HG03045 (cell line): ENCODE measurements at regions not wholly inside any gene's neighbourhood (a gene's known extent, or its start where the extent isn't known, plus 50 kb on each side); places are given as distances from the start of the nearest gene placed in this dataset.

Experiments
- ATAC-seq: cut with Tn5 transposase; IDR thresholded peaks from one replicate; pipeline ENCODE4 v1.9.1; 2021; ENCODE audit warnings: mild to moderate bottlenecking, moderate library complexity; ENCODE audit not compliant: unreplicated experiment

DNA sequence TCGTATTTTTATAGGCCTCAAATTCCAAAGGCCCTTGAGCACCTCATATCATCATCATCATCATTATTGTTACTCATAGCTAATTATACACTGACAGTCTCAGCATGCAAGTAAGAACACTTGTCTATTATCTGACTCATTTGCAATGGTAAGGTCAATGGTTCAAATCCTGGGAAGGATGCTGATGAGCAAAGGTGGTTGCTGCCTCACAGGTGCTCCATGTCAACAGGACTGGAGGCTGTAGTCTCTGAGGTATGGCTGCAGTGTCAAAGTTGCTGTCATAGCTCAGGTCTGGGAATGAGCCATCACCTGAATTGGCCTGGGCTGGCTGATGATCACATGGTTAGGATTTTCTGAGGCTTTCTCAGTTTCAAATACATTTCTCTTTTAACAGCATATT, 379.3 kb downstream of the BCL11A start:
- ATAC-seq: no peak

DNA sequence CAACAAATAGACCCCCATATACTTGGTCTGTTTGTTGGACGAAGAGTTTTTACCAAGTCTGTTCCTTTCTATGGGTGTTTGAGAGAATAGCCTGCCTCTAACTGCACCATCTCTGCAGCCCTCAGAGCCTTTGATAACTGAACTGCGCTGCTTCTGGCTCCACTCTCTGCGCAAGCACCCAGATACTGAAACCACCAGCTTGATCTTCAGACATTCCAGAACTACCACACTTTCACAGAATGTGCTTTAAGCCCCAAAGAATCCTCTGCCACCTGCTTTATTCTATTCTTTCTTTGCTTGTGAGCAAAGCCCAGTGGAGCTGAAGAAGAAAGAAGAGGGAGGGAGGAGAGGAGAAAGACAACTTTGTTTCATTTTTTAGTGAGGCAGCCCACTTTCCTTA, 380.7 kb downstream of the BCL11A start:
- no peak for ATAC-seq

DNA sequence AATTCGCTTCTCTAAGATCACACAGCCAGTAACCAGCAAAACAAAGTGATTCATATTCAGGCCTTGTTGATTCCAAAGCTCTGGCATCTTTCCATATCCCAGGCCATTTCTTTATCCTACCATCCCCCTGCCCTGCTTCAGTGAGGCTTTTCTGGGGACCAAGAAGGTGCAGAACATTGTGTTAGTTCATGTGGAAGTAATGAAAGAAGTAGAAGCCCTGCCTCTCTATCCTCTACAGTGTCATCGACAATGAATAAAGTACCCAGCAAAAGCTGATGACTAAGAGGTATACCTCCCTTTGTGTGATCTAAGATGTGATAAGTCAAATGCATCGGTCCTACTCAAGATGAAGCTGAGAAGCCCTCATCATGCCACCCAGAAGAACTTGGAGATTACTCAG, 383.2 kb downstream of the BCL11A start:
- ATAC-seq: no peak

DNA sequence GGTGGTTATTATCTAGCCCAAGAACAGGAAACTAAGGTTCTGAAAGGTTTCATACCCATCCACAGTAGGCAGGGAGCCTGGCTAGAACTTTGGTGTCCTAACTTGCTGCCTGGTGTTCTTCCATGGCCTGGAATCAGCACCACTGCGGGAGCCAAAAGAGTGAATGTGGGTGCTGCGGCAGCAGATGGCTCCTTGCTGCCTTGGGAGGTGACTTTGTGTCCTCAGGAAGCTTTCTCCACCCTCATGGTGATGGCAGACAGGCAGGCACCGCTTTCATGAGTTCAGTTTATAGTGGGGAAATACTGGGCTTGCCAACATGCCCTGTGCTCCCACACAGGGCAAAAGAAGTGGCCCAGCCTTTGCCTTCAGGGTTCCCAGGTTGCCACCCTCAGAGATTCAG, 385.2 kb downstream of the BCL11A start:
- no peak for ATAC-seq

DNA sequence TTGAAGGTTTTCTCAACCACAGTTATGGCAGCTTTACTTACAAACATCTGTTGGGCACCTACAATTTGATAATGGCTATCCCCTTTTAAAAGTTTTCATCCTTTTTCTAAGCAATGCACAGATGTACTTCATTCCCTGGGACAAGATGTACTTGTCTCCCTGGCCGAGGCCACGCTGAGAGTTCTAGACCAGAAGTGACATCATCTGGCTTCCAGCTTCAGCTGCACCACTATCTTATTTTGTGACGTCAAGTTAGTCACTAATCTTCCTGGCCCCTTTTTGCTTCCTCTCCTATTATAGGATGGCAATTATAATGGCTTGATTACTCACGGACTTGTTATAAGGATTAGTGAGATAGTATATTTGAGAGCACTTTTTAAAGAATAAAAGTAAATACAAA, 386.4 kb downstream of the BCL11A start:
- ATAC-seq: no peak

DNA sequence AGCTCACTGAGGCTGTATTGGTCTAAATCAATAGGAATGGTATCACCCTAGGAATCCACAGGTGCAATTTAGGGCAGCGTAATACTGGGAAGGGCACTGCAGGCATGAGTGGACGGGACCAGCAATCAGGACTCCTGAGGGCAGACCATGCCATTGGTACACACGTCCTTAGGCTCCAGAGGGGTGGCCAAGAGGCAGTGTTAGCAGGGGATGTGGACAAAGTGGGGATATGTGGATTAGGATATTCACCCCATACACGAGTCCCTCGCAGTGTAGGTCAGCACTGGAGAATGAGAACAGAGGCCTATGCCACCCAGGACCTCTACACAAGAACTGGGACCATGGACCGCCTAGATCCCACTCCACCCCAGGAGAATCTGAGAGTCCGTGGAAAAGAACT, 389.8 kb downstream of the BCL11A start:
- ATAC-seq: no peak

DNA sequence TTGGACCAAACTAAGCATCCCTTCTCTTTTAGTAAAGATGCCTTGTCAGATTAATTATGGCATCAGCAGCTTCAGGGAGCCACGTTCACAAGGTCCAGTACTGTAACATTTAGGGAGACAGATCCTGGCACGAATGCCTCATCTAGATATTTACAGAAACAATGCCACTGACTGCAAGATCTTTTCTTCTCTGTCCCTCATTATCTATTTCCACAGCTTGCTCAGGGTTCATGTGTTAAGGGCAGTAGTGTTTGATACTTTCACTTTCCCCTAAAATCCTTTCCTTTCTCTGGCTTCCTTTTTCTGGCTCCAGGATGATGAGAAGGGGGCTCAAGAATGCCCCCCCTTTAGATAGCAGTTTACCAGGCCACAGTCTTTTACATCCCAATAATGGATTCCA, 393.9 kb downstream of the BCL11A start:
- ATAC-seq: no peak

DNA sequence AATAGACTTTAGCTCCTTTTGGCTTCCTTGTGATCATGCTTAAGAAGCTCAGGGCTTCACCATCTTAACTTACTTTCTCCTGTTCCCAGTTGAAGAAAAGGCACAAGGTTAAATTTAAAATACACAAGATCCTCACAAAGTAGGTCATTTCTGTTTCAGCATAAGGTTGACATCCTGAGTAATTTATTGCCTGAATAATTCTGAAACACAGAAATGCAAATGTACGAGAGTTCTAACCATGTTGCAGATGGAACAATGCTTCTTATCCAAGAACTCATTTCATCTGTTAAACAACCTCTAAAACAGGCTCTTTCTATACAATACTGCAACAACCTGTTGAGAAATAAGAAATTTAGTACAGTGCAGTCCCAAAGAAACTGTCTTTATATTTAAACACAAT, 395.2 kb downstream of the BCL11A start:
- ATAC-seq: peak; percentile 60

DNA sequence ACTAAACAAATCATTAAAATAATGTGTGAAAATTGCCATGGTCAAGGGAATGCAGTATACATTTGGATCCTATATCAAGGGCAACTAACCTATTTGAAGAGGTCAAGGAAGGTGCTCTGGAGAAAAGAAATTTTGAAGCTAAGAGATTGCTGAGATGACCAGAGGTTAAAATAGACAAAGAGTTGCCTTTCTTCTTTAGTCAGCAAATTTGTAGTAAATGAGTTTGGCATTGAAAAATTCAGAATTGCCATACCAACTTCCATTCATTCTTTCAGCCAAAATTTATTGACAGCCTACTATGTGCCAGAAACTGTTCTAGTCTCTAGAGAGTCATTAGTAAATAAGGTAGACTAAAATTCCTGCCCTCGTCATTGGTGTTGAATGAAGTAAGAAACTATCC, 396.2 kb downstream of the BCL11A start:
- no peak for ATAC-seq

DNA sequence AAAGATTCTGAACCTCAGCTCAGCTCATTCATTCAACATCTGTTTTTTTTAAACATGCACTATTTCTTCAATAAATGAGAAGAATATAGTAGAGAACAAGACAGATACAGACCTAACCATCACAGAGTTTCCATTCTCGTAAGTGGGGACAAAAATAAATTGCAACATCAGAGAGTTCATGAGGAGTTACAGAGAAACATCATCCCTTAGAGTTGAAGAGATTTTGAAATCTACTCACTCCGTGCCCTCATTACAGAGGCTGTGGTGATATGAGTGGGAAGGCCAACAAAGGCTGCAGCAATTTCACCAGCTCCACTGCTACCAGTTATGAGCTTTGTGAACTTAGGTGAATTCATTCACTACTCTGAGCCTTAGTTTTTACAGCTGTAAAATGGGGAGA, 399.3 kb downstream of the BCL11A start:
- ATAC-seq: no peak

DNA sequence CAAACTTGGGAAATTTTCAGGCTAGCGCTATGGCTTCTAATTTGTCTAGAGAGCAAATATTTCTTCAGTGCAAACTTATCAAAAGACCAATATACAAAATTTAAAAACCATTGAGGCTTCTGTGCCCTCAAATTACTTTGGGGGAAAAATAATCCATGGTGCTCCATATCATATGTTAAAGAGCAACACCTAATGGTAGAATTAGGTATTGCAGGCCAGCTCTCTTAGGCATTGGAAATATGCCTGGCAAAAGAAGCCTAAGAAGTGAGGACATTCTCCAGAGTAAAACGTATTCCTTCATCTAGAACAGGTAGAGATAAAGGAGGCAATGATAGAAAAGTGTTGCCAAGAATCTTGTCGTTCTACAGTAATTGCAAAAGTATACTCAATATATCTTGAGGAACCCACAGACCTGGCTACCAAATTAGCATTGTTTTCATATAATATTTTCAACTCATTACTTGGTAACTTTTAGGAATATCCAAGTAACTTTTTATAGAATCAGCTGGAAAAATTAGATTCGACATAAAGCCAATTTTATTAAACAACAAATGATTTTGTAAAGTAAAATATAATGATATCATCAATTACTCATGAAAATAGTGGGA, 401.1 kb downstream of the BCL11A start:
- no peak for ATAC-seq

DNA sequence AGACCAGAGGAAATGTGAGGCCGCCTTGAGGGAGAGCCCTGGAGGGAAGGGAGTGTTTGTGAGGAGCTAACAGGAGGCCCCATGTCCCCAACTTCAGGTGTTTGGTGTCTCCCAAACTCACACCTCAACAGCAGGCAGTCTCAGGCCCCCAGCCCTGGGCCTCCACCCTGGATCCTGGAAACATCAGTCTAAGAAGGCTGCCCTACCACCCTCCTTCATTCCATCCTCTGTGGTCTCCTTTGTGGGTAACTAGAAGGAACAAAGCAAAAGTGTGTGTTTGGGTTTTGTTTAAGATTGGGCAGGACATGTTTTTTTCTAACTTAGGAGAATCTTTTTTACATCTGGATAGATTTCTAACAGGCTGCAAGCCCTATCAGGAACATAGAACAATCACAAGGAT, 404.3 kb downstream of the BCL11A start:
- ATAC-seq: no peak

DNA sequence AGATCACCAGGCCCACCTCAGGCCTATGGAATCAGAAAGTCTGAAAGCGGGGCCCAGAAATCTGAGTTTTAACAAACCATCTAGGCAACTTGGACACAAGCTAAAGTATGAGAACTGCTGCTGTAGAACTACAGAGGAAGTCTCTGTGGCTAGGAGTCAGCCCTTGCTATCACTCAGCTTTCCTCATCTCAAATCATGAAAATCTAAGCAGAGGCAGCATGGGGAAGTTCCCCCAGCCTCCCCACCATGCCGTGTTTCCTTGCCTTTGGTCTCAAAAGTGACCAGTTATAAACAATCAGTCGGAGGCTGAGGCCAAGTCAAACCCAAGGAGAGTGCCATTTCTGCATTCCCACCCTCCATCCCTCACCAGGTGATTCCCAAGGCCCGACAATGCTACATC, 404.7 kb downstream of the BCL11A start:
- ATAC-seq: no peak

DNA sequence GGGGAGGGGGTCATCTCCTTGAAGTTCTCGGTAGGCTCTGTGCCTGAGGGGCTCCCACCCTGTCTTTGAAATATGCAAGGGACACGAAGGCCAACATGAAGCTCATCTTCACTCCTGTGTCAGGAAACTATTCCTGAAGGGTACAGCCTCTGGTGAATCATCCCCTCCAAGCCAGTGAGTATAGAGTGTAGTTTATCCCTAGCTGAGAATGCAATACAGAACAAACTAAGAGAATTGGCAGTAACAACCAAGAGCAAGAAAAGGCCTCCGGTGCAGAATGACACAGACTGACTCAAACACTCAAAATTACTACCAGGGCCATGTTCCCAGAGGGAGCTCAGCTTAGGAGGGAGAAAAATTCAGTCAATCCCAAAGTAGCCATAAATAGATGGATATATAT, 413.3 kb downstream of the BCL11A start:
- no peak for ATAC-seq

DNA sequence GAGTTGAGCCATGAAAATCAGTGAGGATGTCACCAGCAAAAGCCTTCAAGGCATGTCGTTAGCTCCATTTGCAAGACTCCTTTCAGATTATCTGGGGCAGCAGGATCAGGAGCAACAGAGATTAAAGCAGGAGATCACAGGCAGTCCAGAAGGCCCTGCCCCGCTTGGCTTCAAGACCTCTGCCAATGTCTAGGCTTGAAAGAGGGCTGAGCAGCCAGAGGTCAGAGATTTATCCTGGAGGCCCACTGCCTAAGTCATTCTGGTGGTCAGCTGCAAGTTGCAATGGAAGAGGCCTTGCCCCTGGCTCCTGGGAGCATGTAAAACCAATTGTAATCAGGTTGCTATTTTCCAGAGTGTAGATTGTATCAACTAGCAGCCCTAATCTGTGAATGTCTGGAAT, 416.5 kb downstream of the BCL11A start:
- no peak for ATAC-seq

DNA sequence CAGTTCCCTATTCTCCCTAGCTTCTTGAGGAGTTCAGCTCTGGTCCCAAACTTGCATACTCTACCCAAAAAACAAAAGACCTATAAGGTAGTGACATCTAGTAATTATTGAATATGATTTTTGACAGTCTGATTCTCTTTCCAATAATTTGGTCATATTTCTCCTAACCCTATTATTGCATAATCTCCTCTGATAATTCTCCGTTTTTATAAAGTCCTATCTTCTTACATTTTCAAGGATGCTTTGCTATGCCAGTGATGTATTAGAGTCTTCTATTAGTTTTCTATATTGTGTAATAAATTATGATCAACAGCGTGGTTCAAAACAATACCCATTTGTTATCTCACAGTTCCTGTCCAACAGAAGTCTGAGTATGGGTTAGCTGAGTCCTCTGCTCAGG, 426.3 kb downstream of the BCL11A start:
- no peak for ATAC-seq

DNA sequence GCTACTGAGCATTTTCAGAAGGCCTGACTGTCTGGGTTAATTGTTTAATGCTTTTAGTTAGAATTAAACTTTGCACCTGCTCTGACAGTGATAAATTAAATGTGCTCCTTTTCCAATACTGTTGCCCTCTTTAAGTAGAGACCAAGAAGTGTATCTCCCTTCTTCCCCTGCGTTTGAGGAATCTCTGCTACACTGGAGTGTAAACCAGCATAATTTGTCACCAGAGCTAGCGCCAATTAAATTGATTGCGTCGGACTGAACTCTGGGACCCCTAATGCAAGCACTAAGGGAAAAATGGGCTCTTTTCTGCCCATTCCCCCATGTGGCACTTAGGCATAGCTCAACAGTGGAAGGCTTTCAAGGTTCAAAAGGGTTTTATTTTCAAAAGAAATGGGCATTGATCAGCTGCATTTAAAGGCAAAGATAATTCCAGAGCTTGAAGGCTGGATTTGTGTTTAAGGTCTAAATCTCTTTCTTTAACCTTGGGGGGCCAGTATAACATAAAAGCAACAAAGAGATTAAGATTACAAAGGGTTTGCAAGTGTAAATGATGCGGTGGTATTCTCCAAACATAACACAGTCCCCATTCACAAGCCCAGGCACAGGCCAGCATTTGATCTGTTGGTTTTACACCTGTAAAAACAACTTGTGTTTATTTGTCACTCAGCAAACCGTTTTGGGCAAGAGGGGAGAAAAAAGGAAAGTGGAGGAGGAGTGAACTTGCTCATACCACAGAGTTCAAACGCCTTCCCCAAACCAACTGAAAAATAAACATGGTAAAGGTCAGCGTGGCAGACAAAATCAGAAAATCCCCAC, 427.6 kb downstream of the BCL11A start:
- no peak for ATAC-seq

DNA sequence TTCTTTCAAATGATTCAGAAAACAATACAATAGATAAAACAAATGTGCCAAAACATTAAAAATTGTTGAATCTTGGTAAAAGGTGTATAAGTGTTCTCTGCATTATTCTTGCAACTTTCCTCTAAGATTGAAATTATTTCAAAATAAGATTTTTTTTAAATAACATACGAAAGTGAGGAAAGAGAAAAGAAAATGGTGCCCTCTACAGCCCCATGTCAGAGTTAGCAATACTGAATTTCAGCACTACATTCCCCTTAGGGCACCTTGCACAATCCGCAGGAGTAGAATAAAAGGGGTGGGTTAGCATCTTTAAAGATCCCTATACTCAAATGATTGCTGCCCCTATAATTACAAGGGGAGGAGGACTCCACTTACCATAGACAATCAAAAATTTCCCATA, 433.7 kb downstream of the BCL11A start:
- ATAC-seq: no peak

DNA sequence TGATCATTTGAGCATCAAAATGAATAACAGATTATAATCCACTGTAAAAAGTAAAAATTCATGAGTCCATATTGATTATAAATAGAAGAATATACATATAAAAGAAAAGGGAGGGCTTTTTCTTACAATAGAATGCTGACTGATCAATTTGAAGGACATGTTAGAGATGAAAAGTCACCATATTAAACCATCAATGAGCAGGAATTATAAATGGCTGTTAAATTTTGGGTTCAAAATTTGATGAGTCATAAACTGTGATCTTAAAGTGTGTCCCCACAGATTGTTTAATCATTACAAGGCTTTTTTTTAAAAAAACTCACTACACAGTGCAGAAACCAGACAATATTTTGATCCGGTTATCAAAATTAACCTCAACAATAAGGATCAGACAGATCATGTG, 434.5 kb downstream of the BCL11A start:
- ATAC-seq: no peak

DNA sequence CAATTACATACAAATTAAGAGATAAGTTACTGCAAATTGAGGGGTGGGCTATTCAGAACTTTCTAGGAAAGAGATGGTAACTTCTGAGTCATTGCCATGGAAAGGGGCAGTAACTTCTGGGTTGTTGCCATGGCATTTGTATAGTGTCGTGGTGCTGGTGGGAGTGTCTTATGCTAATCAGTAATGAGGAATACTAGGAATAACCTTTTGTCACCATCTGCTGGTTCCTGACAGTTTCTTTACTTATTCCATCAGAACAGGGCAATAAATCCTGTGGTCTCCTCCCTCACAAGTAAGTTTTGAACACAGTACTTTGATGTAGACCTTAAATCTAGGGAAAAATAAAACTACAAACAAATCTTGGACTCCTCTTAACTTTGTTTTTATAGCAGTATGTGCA, 435.4 kb downstream of the BCL11A start:
- ATAC-seq: no peak

DNA sequence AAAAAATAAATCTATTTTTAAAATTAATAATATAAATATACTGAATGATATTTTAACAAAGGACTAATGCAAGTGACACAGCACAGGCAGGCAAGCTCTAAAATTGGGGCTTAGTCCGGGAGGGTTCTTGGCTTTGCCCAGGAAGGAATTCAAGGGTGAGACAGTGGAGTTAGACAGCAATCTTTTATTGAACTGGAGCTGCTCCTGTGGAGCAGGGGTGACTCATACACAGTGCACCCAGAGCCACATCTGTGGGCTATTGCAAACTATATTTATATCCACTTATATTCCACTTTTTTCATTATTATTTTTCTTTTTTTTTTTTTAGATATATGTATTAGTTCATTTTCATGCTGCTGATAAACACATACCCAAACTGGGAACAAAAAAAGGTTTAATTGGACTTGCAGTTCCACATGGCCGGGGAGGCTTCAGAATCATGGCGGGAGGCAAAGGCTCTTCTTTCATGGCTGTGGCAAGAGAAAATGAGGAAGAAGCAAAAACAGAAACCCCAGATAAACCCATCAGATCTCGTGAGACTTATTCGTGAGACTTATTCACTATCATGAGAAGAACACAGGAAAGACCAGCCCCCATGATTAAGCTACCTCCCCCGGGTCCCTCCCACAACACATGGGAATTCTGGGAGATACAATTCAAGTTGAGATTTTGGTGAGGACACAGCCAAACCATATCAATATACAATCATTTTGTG, 437.1 kb downstream of the BCL11A start:
- no peak for ATAC-seq

DNA sequence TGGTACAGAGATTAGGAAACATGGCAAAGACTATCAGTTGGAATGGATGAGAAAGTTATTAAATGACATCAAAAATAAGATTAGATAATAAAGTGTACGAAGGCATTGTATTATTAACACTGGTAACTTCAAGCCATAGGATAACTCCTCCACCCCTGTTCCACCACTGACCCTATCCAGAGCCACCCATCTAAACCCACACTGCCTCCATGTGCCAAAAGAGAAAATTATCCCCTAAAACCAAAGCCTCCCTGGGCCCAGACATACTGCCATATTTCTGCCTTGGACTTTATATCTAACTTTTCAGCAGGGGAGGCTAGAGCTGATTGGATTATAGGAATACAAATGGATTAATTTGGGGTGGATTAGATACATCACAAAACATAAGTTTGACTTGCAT, 443.7 kb downstream of the BCL11A start:
- ATAC-seq: no peak
